K562 (cell line): ENCODE measurements at regions not wholly inside any gene's neighbourhood (a gene's known extent, or its start where the extent isn't known, plus 50 kb on each side); places are given as distances from the start of the nearest gene placed in this dataset.
A peak's percentile ranks its signal among the peaks of the same experiment; 100 is the strongest.

Experiments used
- ATAC-seq: fragments of 200-7000 bp; cut with Tn5 transposase; 3 replicates; pipeline ENCODE4 v1.9.1; 2020; ENCODE audit warnings: moderate library complexity
- BruUV-seq: library from RNA; stranded (reverse); fragments of 400-500 nt; replicated peaks from 2 replicates; lab custom pipeline; 2021; lab: Mats Ljungman, UMichigan
- CTCF ChIA-PET: fragments of 300-600 bp; formaldehyde crosslinking; extraction: SDS; loops from one replicate; lab custom pipeline; 2021; ENCODE audit warnings: low intra/inter-chr PET ratio; lab: Yijun Ruan, JAX
- POLR2A ChIA-PET: fragments of 300-600, 350-650 bp; sonication (Branson Sonifier 250); formaldehyde crosslinking; extraction: SDS; loops from one replicate; lab custom pipeline; 2021; ENCODE audit warnings: antibody characterized with exemption, inconsistent platforms; lab: Yijun Ruan, JAX
- DNase-seq, 4 experiments: peaks; one replicate each; pipeline versions ENCODE4 v3.0.0 to v3.0.0-alpha.2; 2011 to 2018; ENCODE audit warnings: low spot score in 3 of 4, mixed read lengths in 3 of 4; ENCODE audit errors: extremely low read depth in 1 of 4
- FAIRE-seq: peaks from 2 replicates; lab custom pipeline; 2011; peaks lifted over from hg19 to GRCh38; lab: Jason Lieb, UNC
- H2AFZ ChIP-seq: 2 replicates; pipeline ENCODE4 v1.6.0; 2011; ENCODE audit warnings: low read depth, low read length, control low read depth, inconsistent platforms
- H3K27ac ChIP-seq: fragments of 200-600 bp; 3 replicates; pipeline ENCODE4 v1.8.0; 2011; ENCODE audit warnings: low read depth, mild to moderate bottlenecking, control low read depth, inconsistent platforms, low read length, moderate library complexity, mixed read lengths; ENCODE audit errors: extremely low read depth
- H3K27me3 ChIP-seq, 2 experiments: fragments of 300-600 bp in 1 of 2; 2 replicates in 1 of 2; 3 replicates in 1 of 2; pipeline versions ENCODE4 v1.6.0 to v1.8.0; 2011; ENCODE audit warnings: inconsistent platforms in 2 of 2, low read length in 2 of 2, mild to moderate bottlenecking in 1 of 2, mixed read lengths in 1 of 2, moderate library complexity in 1 of 2; ENCODE audit not compliant: control insufficient read depth in 2 of 2, insufficient read depth in 2 of 2
- H3K36me3 ChIP-seq: fragments of 300-600 bp; 3 replicates; pipeline ENCODE4 v1.8.0; 2011; ENCODE audit warnings: mild to moderate bottlenecking, low read length, inconsistent platforms; ENCODE audit not compliant: control insufficient read depth, insufficient read depth
- H3K4me1 ChIP-seq, 2 experiments: fragments of 200-600 bp in 1 of 2; replicated peaks in 1 of 2; 2 replicates in 1 of 2; 3 replicates in 1 of 2; pipeline versions ENCODE4 v1.5.1 to v1.8.0; 2011; ENCODE audit warnings: inconsistent platforms in 2 of 2, low read length in 2 of 2, mild to moderate bottlenecking in 1 of 2, mixed read lengths in 1 of 2, moderate library complexity in 1 of 2; ENCODE audit not compliant: control insufficient read depth in 2 of 2, insufficient read depth in 2 of 2
- H3K4me2 ChIP-seq: 2 replicates; pipeline ENCODE4 v1.6.1; 2011; ENCODE audit warnings: low read length, control low read depth, inconsistent platforms, mixed read lengths; ENCODE audit not compliant: insufficient read depth
- H3K4me3 ChIP-seq: fragments of 200-600 bp; sonication (generic), shearing (Covaris generic); 2 replicates; pipeline ENCODE4 v1.5.1; 2016; ENCODE audit warnings: control low read depth, inconsistent platforms
- H3K79me2 ChIP-seq: fragments of 200-600 bp; 3 replicates; pipeline ENCODE4 v1.8.0; 2011; ENCODE audit warnings: low read length, inconsistent platforms; ENCODE audit not compliant: control insufficient read depth, insufficient read depth
- H3K9ac ChIP-seq, 2 experiments: 2 replicates each; pipeline versions ENCODE4 v1.6.0 to v1.6.1; 2011; ENCODE audit warnings: low read depth in 2 of 2, low read length in 2 of 2, control low read depth in 1 of 2, inconsistent platforms in 1 of 2, mild to moderate bottlenecking in 1 of 2, mixed read lengths in 1 of 2; ENCODE audit not compliant: insufficient read depth in 1 of 2
- H3K9me1 ChIP-seq: one replicate; pipeline ENCODE4 v1.6.0; 2011; ENCODE audit warnings: inconsistent platforms, mild to moderate bottlenecking, low read length, moderate library complexity; ENCODE audit not compliant: control insufficient read depth, insufficient read depth
- H3K9me3 ChIP-seq: replicated peaks from 2 replicates; pipeline ENCODE4 v1.5.1; 2011; ENCODE audit warnings: low read depth, low read length, inconsistent platforms; ENCODE audit not compliant: control insufficient read depth, insufficient read depth
- H4K20me1 ChIP-seq: replicated peaks from 2 replicates; pipeline ENCODE4 v1.6.1; 2011; ENCODE audit warnings: low read length, inconsistent platforms, mixed read lengths; ENCODE audit not compliant: control insufficient read depth, insufficient read depth
- ARID1B ChIP-seq: fragments of 450-650 bp; IDR thresholded peaks from 2 replicates; pipeline ENCODE4 v1.6.1; 2016; ENCODE audit warnings: antibody characterized with exemption, mild to moderate bottlenecking, inconsistent platforms
- MTF1 ChIP-seq: fragments of 250-450 bp; sonication (Bioruptor Pico); IDR thresholded peaks from 2 replicates; pipeline ENCODE4 v1.9.0; 2021; ENCODE audit warnings: moderate library complexity, mild to moderate bottlenecking, inconsistent platforms, borderline replicate concordance
- NBN ChIP-seq: fragments of 450-650 bp; IDR thresholded peaks from 2 replicates; pipeline ENCODE4 v1.6.1; 2016; ENCODE audit warnings: low read depth, mild to moderate bottlenecking
- NR3C1 ChIP-seq: sonication (generic); formaldehyde crosslinking; IDR thresholded peaks from 2 replicates; pipeline ENCODE4 v1.8.1; 2022; ENCODE audit warnings: missing genetic modification reagents
- TEAD4 ChIP-seq, 2 experiments: sonication (generic) in 1 of 2; formaldehyde crosslinking in 1 of 2; IDR thresholded peaks; 2 replicates each; pipeline versions ENCODE4 v1.6.1 to v1.8.0; 2012 to 2022; ENCODE audit warnings: borderline replicate concordance in 1 of 2, inconsistent platforms in 1 of 2, low read length in 1 of 2, mild to moderate bottlenecking in 1 of 2, missing genetic modification reagents in 1 of 2
- ZNF253 ChIP-seq: fragments of 250-450 bp; sonication (Bioruptor Pico); conservative IDR thresholded peaks from 2 replicates; pipeline ENCODE4 v1.6.1; 2021; ENCODE audit warnings: mild to moderate bottlenecking
- WGBS: fragments of 100-300 bp; shearing (Covaris generic); methylation state at CpG from one replicate; pipeline ENCODE4 v1.1.6; 2016; ENCODE audit warnings: low coverage, mixed read lengths; ENCODE audit not compliant: insufficient coverage; ENCODE audit errors: missing lambda C conversion rate; 5-methylcytosine and 5-hydroxymethylcytosine counted together
- in situ Hi-C: fragments of 300-500 bp; cut with MboI; formaldehyde crosslinking; loops from 4 replicates; pipeline ENCODE4 v1.15.0; 2018; ENCODE audit warnings: inconsistent platforms, mixed read lengths
- intact Hi-C: fragments of 100-400 bp; cut with micrococcal nuclease; formaldehyde crosslinking; loops from 2 replicates; pipeline ENCODE4 v1.14.2; 2022
- TF ChIP-seq, protein P1 (sequence below): fragments of 450-650 bp; IDR thresholded peaks from 2 replicates; pipeline ENCODE4 v1.6.1; 2016; ENCODE audit warnings: low read depth
- TF ChIP-seq, protein P2 (sequence below), 2 experiments: fragments of 150-350 bp in 1 of 2; IDR thresholded peaks; 2 replicates each; pipeline ENCODE4 v1.6.1; 2012 to 2016; ENCODE audit warnings: low read depth in 2 of 2, low read length in 2 of 2, mild to moderate bottlenecking in 1 of 2, moderate library complexity in 1 of 2

- intact Hi-C loops, result no loop called here
- WGBS, result 3% methylated on average over 7 of the region's 7 CpGs
- ChIA-PET CTCF (no interaction called here), POLR2A (interaction anchor here (1.0 to 1.1 kb wide), 2 partner anchors 17 to 28 kb away, joined by 3 read pairs; no protein-coding TSS in a partner anchor)
- Histone ChIP-seq H3K9me3 (no peaks in the 10 kb centered on the region), H3K4me2 (peak overlapping the region; percentile 53), H4K20me1 (no peaks in the 10 kb centered on the region), H3K27me3 (no peaks in the 10 kb centered on the region), H2AFZ (no peak overlapping the region; the same call in 1 of the 2 replicates), H3K9me1 (no peaks in the 10 kb centered on the region), H3K9ac (peak overlapping the region in 1 of 2 experiments; percentile 48; a peak in 2 of 4 replicates), H3K4me1 (peaks cover 4 to 31% of the 10 kb centered on the region in 2 experiments; a peak in 3 of 5 replicates), H3K79me2 (no peaks in the 10 kb centered on the region), H3K27ac (peak overlapping the region; percentile 48), H3K4me3 (no peak overlapping the region), H3K36me3 (no peaks in the 10 kb centered on the region)
- BruUV-seq, result no TSS peak
- FAIRE-seq (peak; percentile 87), ATAC-seq (peak; percentile 83), DNase-seq (peak; percentile 10 to 80 (median 44))
- in situ Hi-C loops, result no loop called here
- TF ChIP-seq NBN (no peak), ARID1B (peak; percentile 71), TEAD4 (IDR thresholded peaks at IDR 0.05; ENCODE audit: low read length) (peak; percentile 61), TEAD4 (CRISPR knock-in tag; IDR thresholded peaks at IDR 0.05; ENCODE audit: borderline replicate concordance) (no peak), NR3C1 (CRISPR knock-in tag) (no peak), ZNF253 (no peak), MTF1 (no peak)
- TF ChIP-seq, protein P1, sequence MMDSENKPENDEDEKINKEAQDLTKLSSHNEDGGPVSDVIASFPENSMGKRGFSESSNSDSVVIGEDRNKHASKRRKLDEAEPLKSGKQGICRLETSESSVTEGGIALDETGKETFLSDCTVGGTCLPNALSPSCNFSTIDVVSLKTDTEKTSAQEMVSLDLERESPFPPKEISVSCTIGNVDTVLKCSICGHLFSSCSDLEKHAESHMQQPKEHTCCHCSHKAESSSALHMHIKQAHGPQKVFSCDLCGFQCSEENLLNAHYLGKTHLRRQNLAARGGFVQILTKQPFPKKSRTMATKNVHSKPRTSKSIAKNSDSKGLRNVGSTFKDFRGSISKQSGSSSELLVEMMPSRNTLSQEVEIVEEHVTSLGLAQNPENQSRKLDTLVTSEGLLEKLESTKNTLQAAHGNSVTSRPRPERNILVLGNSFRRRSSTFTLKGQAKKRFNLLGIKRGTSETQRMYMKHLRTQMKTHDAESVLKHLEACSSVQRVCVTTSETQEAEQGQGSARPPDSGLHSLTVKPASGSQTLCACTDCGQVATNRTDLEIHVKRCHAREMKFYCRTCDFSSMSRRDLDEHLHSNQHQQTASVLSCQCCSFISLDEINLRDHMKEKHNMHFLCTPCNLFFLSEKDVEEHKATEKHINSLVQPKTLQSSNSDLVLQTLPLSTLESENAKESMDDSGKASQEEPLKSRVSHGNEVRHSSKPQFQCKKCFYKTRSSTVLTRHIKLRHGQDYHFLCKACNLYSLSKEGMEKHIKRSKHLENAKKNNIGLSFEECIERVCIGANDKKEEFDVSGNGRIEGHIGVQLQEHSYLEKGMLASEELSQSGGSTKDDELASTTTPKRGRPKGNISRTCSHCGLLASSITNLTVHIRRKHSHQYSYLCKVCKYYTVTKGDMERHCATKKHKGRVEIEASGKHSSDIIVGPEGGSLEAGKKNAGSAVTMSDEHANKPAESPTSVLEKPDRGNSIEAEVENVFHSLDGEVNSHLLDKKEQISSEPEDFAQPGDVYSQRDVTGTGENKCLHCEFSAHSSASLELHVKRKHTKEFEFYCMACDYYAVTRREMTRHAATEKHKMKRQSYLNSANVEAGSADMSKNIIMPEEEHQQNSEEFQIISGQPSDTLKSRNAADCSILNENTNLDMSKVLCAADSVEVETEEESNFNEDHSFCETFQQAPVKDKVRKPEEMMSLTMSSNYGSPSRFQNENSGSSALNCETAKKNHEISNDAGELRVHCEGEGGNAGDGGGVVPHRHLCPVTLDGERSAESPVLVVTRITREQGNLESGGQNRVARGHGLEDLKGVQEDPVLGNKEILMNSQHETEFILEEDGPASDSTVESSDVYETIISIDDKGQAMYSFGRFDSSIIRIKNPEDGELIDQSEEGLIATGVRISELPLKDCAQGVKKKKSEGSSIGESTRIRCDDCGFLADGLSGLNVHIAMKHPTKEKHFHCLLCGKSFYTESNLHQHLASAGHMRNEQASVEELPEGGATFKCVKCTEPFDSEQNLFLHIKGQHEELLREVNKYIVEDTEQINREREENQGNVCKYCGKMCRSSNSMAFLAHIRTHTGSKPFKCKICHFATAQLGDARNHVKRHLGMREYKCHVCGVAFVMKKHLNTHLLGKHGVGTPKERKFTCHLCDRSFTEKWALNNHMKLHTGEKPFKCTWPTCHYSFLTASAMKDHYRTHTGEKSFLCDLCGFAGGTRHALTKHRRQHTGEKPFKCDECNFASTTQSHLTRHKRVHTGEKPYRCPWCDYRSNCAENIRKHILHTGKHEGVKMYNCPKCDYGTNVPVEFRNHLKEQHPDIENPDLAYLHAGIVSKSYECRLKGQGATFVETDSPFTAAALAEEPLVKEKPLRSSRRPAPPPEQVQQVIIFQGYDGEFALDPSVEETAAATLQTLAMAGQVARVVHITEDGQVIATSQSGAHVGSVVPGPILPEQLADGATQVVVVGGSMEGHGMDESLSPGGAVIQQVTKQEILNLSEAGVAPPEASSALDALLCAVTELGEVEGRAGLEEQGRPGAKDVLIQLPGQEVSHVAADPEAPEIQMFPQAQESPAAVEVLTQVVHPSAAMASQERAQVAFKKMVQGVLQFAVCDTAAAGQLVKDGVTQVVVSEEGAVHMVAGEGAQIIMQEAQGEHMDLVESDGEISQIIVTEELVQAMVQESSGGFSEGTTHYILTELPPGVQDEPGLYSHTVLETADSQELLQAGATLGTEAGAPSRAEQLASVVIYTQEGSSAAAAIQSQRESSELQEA, result no peak
- TF ChIP-seq, protein P2, sequence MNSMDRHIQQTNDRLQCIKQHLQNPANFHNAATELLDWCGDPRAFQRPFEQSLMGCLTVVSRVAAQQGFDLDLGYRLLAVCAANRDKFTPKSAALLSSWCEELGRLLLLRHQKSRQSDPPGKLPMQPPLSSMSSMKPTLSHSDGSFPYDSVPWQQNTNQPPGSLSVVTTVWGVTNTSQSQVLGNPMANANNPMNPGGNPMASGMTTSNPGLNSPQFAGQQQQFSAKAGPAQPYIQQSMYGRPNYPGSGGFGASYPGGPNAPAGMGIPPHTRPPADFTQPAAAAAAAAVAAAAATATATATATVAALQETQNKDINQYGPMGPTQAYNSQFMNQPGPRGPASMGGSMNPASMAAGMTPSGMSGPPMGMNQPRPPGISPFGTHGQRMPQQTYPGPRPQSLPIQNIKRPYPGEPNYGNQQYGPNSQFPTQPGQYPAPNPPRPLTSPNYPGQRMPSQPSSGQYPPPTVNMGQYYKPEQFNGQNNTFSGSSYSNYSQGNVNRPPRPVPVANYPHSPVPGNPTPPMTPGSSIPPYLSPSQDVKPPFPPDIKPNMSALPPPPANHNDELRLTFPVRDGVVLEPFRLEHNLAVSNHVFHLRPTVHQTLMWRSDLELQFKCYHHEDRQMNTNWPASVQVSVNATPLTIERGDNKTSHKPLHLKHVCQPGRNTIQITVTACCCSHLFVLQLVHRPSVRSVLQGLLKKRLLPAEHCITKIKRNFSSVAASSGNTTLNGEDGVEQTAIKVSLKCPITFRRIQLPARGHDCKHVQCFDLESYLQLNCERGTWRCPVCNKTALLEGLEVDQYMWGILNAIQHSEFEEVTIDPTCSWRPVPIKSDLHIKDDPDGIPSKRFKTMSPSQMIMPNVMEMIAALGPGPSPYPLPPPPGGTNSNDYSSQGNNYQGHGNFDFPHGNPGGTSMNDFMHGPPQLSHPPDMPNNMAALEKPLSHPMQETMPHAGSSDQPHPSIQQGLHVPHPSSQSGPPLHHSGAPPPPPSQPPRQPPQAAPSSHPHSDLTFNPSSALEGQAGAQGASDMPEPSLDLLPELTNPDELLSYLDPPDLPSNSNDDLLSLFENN (IDR thresholded peaks at IDR 0.05; ENCODE audit: low read depth in 2 of 2, low read length in 2 of 2), result no peak
Measured at GRCh38 chr12:105954951-105955931, 183.5 kb downstream of the NUAK1 start.
